Ishikawa (cell line): ENCODE measurements at regions not wholly inside any gene's neighbourhood (a gene's known extent, or its start where the extent isn't known, plus 50 kb on each side); places are given as distances from the start of the nearest gene placed in this dataset.

Experiments used
- CEBPB ChIP-seq: IDR thresholded peaks from 2 replicates; pipeline ENCODE4 v1.6.1; 2012
- CREB1 ChIP-seq: IDR thresholded peaks from 2 replicates; pipeline ENCODE4 v1.6.1; 2012; ENCODE audit warnings: low read depth
- EGR1 ChIP-seq: IDR thresholded peaks from 2 replicates; pipeline ENCODE4 v1.6.1; 2012
- EP300 ChIP-seq: IDR thresholded peaks from 2 replicates; pipeline ENCODE4 v1.6.1; 2012; ENCODE audit warnings: borderline replicate concordance
- FOXM1 ChIP-seq: IDR thresholded peaks from 2 replicates; pipeline ENCODE4 v1.6.1; 2012; ENCODE audit warnings: low read depth, borderline replicate concordance
- MAX ChIP-seq: IDR thresholded peaks from 2 replicates; pipeline ENCODE4 v1.6.1; 2012
- NFIC ChIP-seq: IDR thresholded peaks from 2 replicates; pipeline ENCODE4 v1.6.1; 2012
- RAD21 ChIP-seq: IDR thresholded peaks from 2 replicates; pipeline ENCODE4 v1.6.1; 2012; ENCODE audit warnings: low read depth
- TAF1 ChIP-seq: IDR thresholded peaks from 2 replicates; pipeline ENCODE4 v1.6.1; 2012; ENCODE audit warnings: low read depth, mild to moderate bottlenecking
- TCF12 ChIP-seq: IDR thresholded peaks from 2 replicates; pipeline ENCODE4 v1.6.1; 2012; ENCODE audit warnings: low read depth
- TEAD4 ChIP-seq: IDR thresholded peaks from 2 replicates; pipeline ENCODE4 v1.6.1; 2012
- USF1 ChIP-seq: IDR thresholded peaks from 2 replicates; pipeline ENCODE4 v1.6.1; 2012
- YY1 ChIP-seq: IDR thresholded peaks from 2 replicates; pipeline ENCODE4 v1.6.1; 2012; ENCODE audit warnings: low read depth
- ZBTB7A ChIP-seq: IDR thresholded peaks from 2 replicates; pipeline ENCODE4 v1.6.1; 2012; ENCODE audit warnings: low read depth
- TF ChIP-seq, protein P1 (sequence below): IDR thresholded peaks from 2 replicates; pipeline ENCODE4 v1.6.1; 2012; ENCODE audit warnings: low read depth, mild to moderate bottlenecking

GRCh38 chr10:121680879-121681655 lies 82.8 kb upstream of the FGFR2 start:
- no peak for TF ChIP-seq FOXM1
- TF ChIP-seq YY1, result no peak
- no peak for TF ChIP-seq USF1
- no peak for TF ChIP-seq CEBPB
- TF ChIP-seq NFIC, result no peak
- TF ChIP-seq, protein P1, sequence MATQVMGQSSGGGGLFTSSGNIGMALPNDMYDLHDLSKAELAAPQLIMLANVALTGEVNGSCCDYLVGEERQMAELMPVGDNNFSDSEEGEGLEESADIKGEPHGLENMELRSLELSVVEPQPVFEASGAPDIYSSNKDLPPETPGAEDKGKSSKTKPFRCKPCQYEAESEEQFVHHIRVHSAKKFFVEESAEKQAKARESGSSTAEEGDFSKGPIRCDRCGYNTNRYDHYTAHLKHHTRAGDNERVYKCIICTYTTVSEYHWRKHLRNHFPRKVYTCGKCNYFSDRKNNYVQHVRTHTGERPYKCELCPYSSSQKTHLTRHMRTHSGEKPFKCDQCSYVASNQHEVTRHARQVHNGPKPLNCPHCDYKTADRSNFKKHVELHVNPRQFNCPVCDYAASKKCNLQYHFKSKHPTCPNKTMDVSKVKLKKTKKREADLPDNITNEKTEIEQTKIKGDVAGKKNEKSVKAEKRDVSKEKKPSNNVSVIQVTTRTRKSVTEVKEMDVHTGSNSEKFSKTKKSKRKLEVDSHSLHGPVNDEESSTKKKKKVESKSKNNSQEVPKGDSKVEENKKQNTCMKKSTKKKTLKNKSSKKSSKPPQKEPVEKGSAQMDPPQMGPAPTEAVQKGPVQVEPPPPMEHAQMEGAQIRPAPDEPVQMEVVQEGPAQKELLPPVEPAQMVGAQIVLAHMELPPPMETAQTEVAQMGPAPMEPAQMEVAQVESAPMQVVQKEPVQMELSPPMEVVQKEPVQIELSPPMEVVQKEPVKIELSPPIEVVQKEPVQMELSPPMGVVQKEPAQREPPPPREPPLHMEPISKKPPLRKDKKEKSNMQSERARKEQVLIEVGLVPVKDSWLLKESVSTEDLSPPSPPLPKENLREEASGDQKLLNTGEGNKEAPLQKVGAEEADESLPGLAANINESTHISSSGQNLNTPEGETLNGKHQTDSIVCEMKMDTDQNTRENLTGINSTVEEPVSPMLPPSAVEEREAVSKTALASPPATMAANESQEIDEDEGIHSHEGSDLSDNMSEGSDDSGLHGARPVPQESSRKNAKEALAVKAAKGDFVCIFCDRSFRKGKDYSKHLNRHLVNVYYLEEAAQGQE, result no peak
- TF ChIP-seq CREB1, result no peak
- TF ChIP-seq EGR1, result no peak
- TF ChIP-seq EP300, result no peak
- no peak for TF ChIP-seq RAD21
- no peak for TF ChIP-seq MAX
- TF ChIP-seq TAF1, result no peak
- no peak for TF ChIP-seq TCF12
- TF ChIP-seq ZBTB7A, result no peak
- no peak for TF ChIP-seq TEAD4

- TF ChIP-seq MAX, result no peak
- no peak for TF ChIP-seq FOXM1
- TF ChIP-seq EGR1, result no peak
- TF ChIP-seq CEBPB, result no peak
- TF ChIP-seq TAF1, result no peak
- no peak for TF ChIP-seq RAD21
- TF ChIP-seq EP300, result no peak
- TF ChIP-seq TCF12, result no peak
- no peak for TF ChIP-seq USF1
- no peak for TF ChIP-seq TEAD4
- no peak for TF ChIP-seq YY1
- TF ChIP-seq NFIC, result no peak
- no peak for TF ChIP-seq ZBTB7A
Measured at GRCh38 chr10:121679916-121680315, 81.7 kb upstream of the FGFR2 start.

- no peak for TF ChIP-seq FOXM1
- TF ChIP-seq CEBPB, result no peak
- TF ChIP-seq RAD21, result no peak
- TF ChIP-seq ZBTB7A, result no peak
Measured at GRCh38 chr10:121678631-121679174, 80.5 kb upstream of the FGFR2 start.

DNA sequence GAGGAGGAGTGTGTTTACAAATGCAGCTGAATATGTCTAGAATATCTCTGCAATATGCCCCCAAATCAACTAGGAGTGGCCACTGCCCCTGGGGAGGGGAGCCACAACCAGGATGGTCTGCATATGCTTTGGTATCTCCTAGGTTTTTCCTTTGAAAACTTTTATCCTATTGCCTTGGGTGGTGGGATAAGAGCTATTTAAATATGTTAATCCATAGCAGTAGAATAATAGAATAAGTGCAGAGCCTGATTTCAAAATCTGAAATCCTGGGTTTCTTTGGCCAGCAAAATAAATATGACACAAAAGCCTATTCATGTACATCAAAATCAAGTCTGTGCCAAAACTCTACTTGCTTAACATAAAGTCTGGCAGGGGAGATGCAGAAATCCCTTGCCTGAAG lies 79.6 kb upstream of the FGFR2 start:
- TF ChIP-seq TCF12 (no peak), CEBPB (no peak), ZBTB7A (no peak), RAD21 (no peak), TEAD4 (no peak), TAF1 (no peak), MAX (no peak), EGR1 (no peak), EP300 (no peak), YY1 (no peak), USF1 (no peak), CREB1 (no peak), FOXM1 (no peak), NFIC (no peak)
- TF ChIP-seq, protein P1, result no peak

DNA sequence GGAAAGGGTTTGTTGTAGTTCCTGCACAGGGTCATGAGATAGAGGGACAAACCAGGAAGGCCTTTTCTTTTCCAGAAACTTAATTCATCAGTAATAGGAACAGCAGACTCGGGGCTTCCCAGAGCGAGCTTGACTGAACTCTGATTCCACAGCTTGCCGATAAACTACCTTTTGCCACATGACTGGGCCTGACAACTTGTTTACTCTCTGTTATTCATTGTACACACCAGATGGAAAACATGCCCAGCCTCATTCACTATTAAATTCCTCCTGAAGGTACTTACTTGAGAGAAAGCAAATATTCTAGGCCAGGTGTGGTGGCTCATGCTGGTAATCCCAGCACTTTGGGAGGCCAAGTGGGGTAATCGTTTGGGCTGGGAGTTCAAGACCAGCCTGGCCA lies 77.1 kb upstream of the FGFR2 start:
- TF ChIP-seq CEBPB, result no peak
- no peak for TF ChIP-seq RAD21
- TF ChIP-seq USF1, result no peak
- TF ChIP-seq NFIC, result no peak
- no peak for TF ChIP-seq FOXM1
- TF ChIP-seq MAX, result no peak
- TF ChIP-seq ZBTB7A, result no peak
- TF ChIP-seq EP300, result no peak
